ENCODE measurements at regions not wholly inside any gene's neighbourhood (a gene's known extent, or its start where the extent isn't known, plus 50 kb on each side); places are given as distances from the start of the nearest gene placed in this dataset.

GRCh38 chr18:78652001-78652545 is 327.5 kb upstream of the SALL3 start:
- no peak for TF ChIP-seq CTCF (IDR thresholded peaks at IDR 0.05; ENCODE audit: low read depth, low read length)
- DNase-seq (ENCODE audit: extremely low read depth, low read depth) = no peak

DNA sequence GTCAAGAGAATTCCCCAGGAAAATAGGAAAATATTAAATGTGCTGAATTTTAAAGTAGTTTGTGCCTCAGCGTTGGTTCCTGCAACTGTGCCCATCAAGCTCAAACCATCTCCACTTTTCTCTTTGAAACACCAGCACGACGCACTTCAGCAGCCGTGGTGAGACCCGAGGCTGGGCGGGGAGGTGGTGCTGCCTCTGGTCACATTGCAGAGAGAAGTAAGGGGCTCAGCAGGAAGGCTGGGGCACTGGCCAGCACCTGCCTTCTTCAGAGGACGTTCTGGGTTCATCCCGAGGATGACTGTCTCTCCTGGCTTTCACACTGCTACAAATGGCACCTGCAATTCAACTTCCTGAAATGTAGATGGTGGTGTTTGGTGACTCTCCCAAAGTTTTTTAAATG is 323.7 kb upstream of the SALL3 start:
- no peak for TF ChIP-seq CTCF (IDR thresholded peaks at IDR 0.05; ENCODE audit: low read depth, low read length)
- no peak for DNase-seq (ENCODE audit: extremely low read depth, low read depth)

GRCh38 chr18:78656346-78656925 is 323.2 kb upstream of the SALL3 start:
- DNase-seq (ENCODE audit: extremely low read depth, low read depth) = no peak
- no peak for TF ChIP-seq CTCF (IDR thresholded peaks at IDR 0.05; ENCODE audit: low read depth, low read length)

GRCh38 chr18:78658531-78658930 is 321.1 kb upstream of the SALL3 start:
- no peak for DNase-seq (ENCODE audit: extremely low read depth, low read depth)
- TF ChIP-seq CTCF (IDR thresholded peaks at IDR 0.05; ENCODE audit: low read depth, low read length) = no peak

- TF ChIP-seq CTCF (IDR thresholded peaks at IDR 0.05; ENCODE audit: low read depth, low read length) = no peak
- no peak for DNase-seq (ENCODE audit: extremely low read depth, low read depth)
Observed at GRCh38 chr18:78659057-78659456, 320.6 kb upstream of the SALL3 start.

DNA sequence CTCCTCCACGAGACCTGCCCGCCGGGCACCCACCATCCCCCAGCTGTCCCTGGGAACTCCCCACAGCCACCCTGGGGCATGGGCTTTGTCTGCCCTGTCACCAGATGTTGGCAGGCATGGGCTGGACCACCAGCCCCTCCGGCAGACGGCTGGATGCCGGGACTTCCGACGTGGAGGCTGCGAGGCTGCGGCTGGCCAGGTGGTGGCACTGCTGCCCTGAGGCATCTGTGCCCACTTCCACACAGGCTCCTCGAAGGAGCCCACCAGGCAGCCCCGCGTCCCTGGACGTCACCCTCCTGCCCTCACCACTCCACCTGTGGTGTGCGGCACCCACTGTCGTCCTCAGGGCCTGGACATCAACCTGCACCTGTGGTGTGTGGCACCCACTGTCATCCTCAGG is 319.9 kb upstream of the SALL3 start:
- no peak for DNase-seq (ENCODE audit: extremely low read depth, low read depth)

GRCh38 chr18:78660311-78660710 is 319.3 kb upstream of the SALL3 start:
- no peak for TF ChIP-seq CTCF (IDR thresholded peaks at IDR 0.05; ENCODE audit: low read depth, low read length)
- DNase-seq (ENCODE audit: extremely low read depth, low read depth) = no peak

More for the DNA sequence above, 319.9 kb upstream of the SALL3 start:
- no peak for TF ChIP-seq CTCF (IDR thresholded peaks at IDR 0.05; ENCODE audit: low read depth, low read length)

Measured in AG09319 (cell line).